GM12878 (cell line): ENCODE measurements at regions not wholly inside any gene's neighbourhood (a gene's known extent, or its start where the extent isn't known, plus 50 kb on each side); places are given as distances from the start of the nearest gene placed in this dataset.

ENCODE experiments used
- ATAC-seq: fragments of 200-7000 bp; cut with Tn5 transposase; 3 replicates; pipeline ENCODE4 v1.9.1; 2020; ENCODE audit warnings: mild to moderate bottlenecking, moderate library complexity
- BruUV-seq: library from RNA; stranded (reverse); fragments of 400-500 nt; replicated peaks from 2 replicates; lab custom pipeline; 2021; lab: Mats Ljungman, UMichigan
- CTCF ChIA-PET: fragments of 300-600 bp; sonication (Branson Sonifier 250); formaldehyde crosslinking; extraction: SDS; loops from one replicate; lab custom pipeline; 2021; ENCODE audit warnings: inconsistent platforms; lab: Yijun Ruan, JAX
- POLR2A ChIA-PET: fragments of 350-600 bp; formaldehyde crosslinking; extraction: SDS; loops from one replicate; lab custom pipeline; 2021; ENCODE audit warnings: inconsistent platforms; lab: Charles Lee
- RAD21 ChIA-PET: fragments of 300-600 bp; sonication (Branson Sonifier 250); formaldehyde crosslinking; loops from one replicate; lab custom pipeline; 2023; ENCODE audit warnings: antibody characterized with exemption; ENCODE audit not compliant: unreplicated experiment; lab: Charles Lee
- SMC1A ChIA-PET: fragments of 300-600 bp; sonication (Branson Sonifier 250); formaldehyde crosslinking; loops from one replicate; lab custom pipeline; 2023; ENCODE audit not compliant: unreplicated experiment, uncharacterized antibody; lab: Charles Lee
- DNase-seq: peaks from one replicate; pipeline ENCODE4 v3.0.0-alpha.2; 2011; ENCODE audit warnings: low read depth, low spot score
- FAIRE-seq: peaks from 3 replicates; lab custom pipeline; 2011; peaks lifted over from hg19 to GRCh38; lab: Jason Lieb, UNC
- H2AFZ ChIP-seq: 2 replicates; pipeline ENCODE4 v1.6.0; 2011; ENCODE audit warnings: low read depth, low read length, control low read depth; ENCODE audit not compliant: control insufficient read depth
- H3K27ac ChIP-seq: 2 replicates; pipeline ENCODE4 v1.5.1; 2011; ENCODE audit warnings: control low read depth; ENCODE audit not compliant: control insufficient read depth, insufficient read depth
- H3K27me3 ChIP-seq, 2 experiments: replicated peaks in 1 of 2; 2 replicates each; pipeline versions ENCODE4 v1.6.0 to v1.6.1; 2011; ENCODE audit warnings: low read length in 1 of 2; ENCODE audit not compliant: control insufficient read depth in 2 of 2, insufficient read depth in 2 of 2
- H3K36me3 ChIP-seq, 2 experiments: 2 replicates each; pipeline ENCODE4 v1.5.1; 2011; ENCODE audit warnings: low read length in 1 of 2; ENCODE audit not compliant: control insufficient read depth in 2 of 2, insufficient read depth in 2 of 2
- H3K4me1 ChIP-seq: 2 replicates; pipeline ENCODE4 v1.6.1; 2011; ENCODE audit warnings: mild to moderate bottlenecking, low read length, moderate library complexity, mixed read lengths; ENCODE audit not compliant: control insufficient read depth, insufficient read depth
- H3K4me2 ChIP-seq: 2 replicates; pipeline ENCODE4 v1.6.0; 2011; ENCODE audit warnings: control low read depth; ENCODE audit not compliant: control insufficient read depth, insufficient read depth
- H3K4me3 ChIP-seq: fragments of 200-600 bp; sonication (generic); 2 replicates; pipeline ENCODE4 v1.5.1; 2016
- H3K79me2 ChIP-seq: 2 replicates; pipeline ENCODE4 v1.6.0; 2011; ENCODE audit warnings: low read length; ENCODE audit not compliant: control insufficient read depth, insufficient read depth
- H3K9ac ChIP-seq: 2 replicates; pipeline ENCODE4 v1.8.0; 2011; ENCODE audit warnings: low read length, control low read depth, mixed read lengths; ENCODE audit not compliant: control insufficient read depth, insufficient read depth
- H3K9me3 ChIP-seq: replicated peaks from 3 replicates; pipeline ENCODE4 v1.5.1; 2011; ENCODE audit warnings: mild to moderate bottlenecking, low read length; ENCODE audit not compliant: control insufficient read depth, insufficient read depth
- H4K20me1 ChIP-seq: 2 replicates; pipeline ENCODE4 v1.6.0; 2011; ENCODE audit not compliant: control insufficient read depth, insufficient read depth
- ASH2L ChIP-seq: fragments of 300-600, 200-600 bp; sonication (generic); IDR thresholded peaks from 2 replicates; pipeline ENCODE4 v1.6.1; 2017; ENCODE audit warnings: low read depth, mild to moderate bottlenecking, borderline replicate concordance
- BHLHE40 ChIP-seq, 2 experiments: fragments of 450-650 bp in 1 of 2; IDR thresholded peaks; 2 replicates each; pipeline ENCODE4 v1.6.1; 2011 to 2017; ENCODE audit warnings: low read depth in 2 of 2, borderline replicate concordance in 1 of 2, improper control_type of control experiment in 1 of 2, low read length in 1 of 2, mild to moderate bottlenecking in 1 of 2
- CHD1 ChIP-seq: IDR thresholded peaks from 2 replicates; pipeline ENCODE4 v1.6.1; 2012; ENCODE audit warnings: low read depth, low read length, improper control_type of control experiment
- HDGF ChIP-seq: fragments of 450-650 bp; IDR thresholded peaks from 2 replicates; pipeline ENCODE4 v1.6.1; 2016; ENCODE audit warnings: antibody characterized with exemption
- IRF4 ChIP-seq: IDR thresholded peaks from 2 replicates; pipeline ENCODE4 v1.6.1; 2011; ENCODE audit warnings: low read depth, low read length
- JUND ChIP-seq: IDR thresholded peaks from 2 replicates; pipeline ENCODE4 v1.6.1; 2012; ENCODE audit warnings: low read depth, mild to moderate bottlenecking, low read length, improper control_type of control experiment, moderate library complexity
- RAD51 ChIP-seq: fragments of 450-650 bp; IDR thresholded peaks from 2 replicates; pipeline ENCODE4 v1.6.1; 2016; ENCODE audit warnings: moderate library complexity, mild to moderate bottlenecking, inconsistent platforms
- RUNX3 ChIP-seq: IDR thresholded peaks from 2 replicates; pipeline ENCODE4 v1.6.1; 2012; ENCODE audit warnings: low read length, inconsistent platforms
- STAT1 ChIP-seq: fragments of 450-650 bp; conservative IDR thresholded peaks from 2 replicates; pipeline ENCODE4 v1.6.1; 2014; ENCODE audit warnings: antibody characterized with exemption, mild to moderate bottlenecking
- SUZ12 ChIP-seq: fragments of 200-600 bp; sonication (generic); IDR thresholded peaks from one replicate; pipeline ENCODE4 v1.6.1; 2018; ENCODE audit warnings: antibody characterized with exemption, mild to moderate bottlenecking; ENCODE audit not compliant: unreplicated experiment
- TCF12 ChIP-seq: IDR thresholded peaks from 2 replicates; pipeline ENCODE4 v1.6.1; 2011; ENCODE audit warnings: low read depth, mild to moderate bottlenecking, low read length
- ZNF217 ChIP-seq: fragments of 450-650 bp; IDR thresholded peaks from 2 replicates; pipeline ENCODE4 v1.6.1; 2017; ENCODE audit warnings: antibody characterized with exemption, mild to moderate bottlenecking
- ZZZ3 ChIP-seq: IDR thresholded peaks from 2 replicates; pipeline ENCODE4 v1.6.1; 2011; ENCODE audit warnings: low read depth; ENCODE audit not compliant: control insufficient read depth, insufficient read length
- WGBS: methylation state at CpG from one replicate; pipeline ENCODE4 v1.1.6; 2016; ENCODE audit warnings: low lambda C conversion rate; ENCODE audit not compliant: insufficient replicate concordance, insufficient coverage; ENCODE audit errors: missing lambda C conversion rate; 5-methylcytosine and 5-hydroxymethylcytosine counted together
- in situ Hi-C: fragments of 300-500 bp; cut with MboI; formaldehyde crosslinking; loops from 9 replicates; pipeline ENCODE4 v1.14.3; 2018; ENCODE audit warnings: mixed read lengths
- intact Hi-C: fragments of 100-400 bp; cut with micrococcal nuclease; formaldehyde crosslinking; loops from one replicate; pipeline ENCODE4 v1.14.2; 2022; ENCODE audit not compliant: unreplicated experiment
- TF ChIP-seq, protein P1 (sequence below): fragments of 450-650 bp; IDR thresholded peaks from 2 replicates; pipeline ENCODE4 v1.6.1; 2014; ENCODE audit warnings: mild to moderate bottlenecking
- TF ChIP-seq, protein P2 (sequence below): fragments of 450-650 bp; IDR thresholded peaks from 2 replicates; pipeline ENCODE4 v1.6.1; 2017; ENCODE audit warnings: borderline replicate concordance
- TF ChIP-seq, protein P3 (sequence below): fragments of 150-350 bp; IDR thresholded peaks from 2 replicates; pipeline ENCODE4 v1.6.1; 2014; ENCODE audit warnings: mild to moderate bottlenecking, low read depth, low read length
- TF ChIP-seq, protein P4 (sequence below): fragments of 450-650 bp; IDR thresholded peaks from 2 replicates; pipeline ENCODE4 v1.6.1; 2018; ENCODE audit warnings: mild to moderate bottlenecking, low read depth, moderate library complexity; ENCODE audit not compliant: partially characterized antibody

DNA sequence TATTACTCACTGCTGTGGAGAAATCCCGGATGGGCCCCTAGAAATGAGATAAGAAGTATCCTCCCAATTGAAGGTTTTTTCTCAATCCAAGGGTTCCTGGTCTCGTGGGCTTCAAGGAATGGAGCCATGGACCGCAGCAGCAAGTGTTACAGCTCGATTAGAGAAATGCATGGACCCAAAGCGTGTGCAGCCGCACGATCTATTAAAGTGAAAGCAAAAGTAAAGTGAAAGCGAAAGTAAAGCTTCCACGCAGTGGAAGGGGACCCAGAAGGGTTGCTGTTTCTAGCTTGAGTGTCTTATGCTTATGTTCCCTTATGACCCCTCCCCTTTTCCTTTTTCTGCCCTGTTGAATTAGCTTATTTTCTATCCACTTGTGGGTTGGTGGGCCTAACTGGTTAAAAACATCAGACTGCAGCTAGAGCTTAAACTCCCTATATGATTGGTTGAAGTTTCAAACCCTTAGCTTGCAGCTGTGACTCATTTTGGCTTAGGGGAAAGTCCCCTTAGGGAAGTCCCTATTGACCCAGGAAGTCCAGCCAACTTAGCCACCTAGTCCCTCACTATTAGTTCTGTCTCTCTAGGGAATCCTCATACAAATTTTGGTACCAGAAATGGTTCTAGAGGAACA is 1111.8 kb downstream of the TAF11L14 start:
- Histone ChIP-seq H3K4me1 (peaks cover 24% of the 10 kb centered on the region), H3K4me2 (peak overlapping the region; percentile 97)
- in situ Hi-C loops: loop anchor here (25.0 kb wide), 1 partner anchor 1509 kb away; no protein-coding TSS in a partner anchor
- TF ChIP-seq ZNF217 (no peak), TCF12 (0 out of 2 replicates have a peak, but pooled peaks have one; percentile 18), RAD51 (no peak), RUNX3 (peak; percentile 45), SUZ12 (no peak), ZZZ3 (no peak), JUND (0 out of 2 replicates have a peak, but pooled peaks have one; percentile 39), HDGF (no peak), CHD1 (no peak), STAT1 (no peak), IRF4 (no peak), BHLHE40 (IDR thresholded peaks at IDR 0.05; ENCODE audit: borderline replicate concordance in 1 of 2, low read depth in 2 of 2, low read length in 1 of 2) (peak; percentile 23 to 52; a peak in 1 of 4 replicates), ASH2L (peak; percentile 69; the same call in 1 of the 2 replicates)
- TF ChIP-seq, protein P1, sequence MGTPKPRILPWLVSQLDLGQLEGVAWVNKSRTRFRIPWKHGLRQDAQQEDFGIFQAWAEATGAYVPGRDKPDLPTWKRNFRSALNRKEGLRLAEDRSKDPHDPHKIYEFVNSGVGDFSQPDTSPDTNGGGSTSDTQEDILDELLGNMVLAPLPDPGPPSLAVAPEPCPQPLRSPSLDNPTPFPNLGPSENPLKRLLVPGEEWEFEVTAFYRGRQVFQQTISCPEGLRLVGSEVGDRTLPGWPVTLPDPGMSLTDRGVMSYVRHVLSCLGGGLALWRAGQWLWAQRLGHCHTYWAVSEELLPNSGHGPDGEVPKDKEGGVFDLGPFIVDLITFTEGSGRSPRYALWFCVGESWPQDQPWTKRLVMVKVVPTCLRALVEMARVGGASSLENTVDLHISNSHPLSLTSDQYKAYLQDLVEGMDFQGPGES: no peak
- TF ChIP-seq, protein P2, sequence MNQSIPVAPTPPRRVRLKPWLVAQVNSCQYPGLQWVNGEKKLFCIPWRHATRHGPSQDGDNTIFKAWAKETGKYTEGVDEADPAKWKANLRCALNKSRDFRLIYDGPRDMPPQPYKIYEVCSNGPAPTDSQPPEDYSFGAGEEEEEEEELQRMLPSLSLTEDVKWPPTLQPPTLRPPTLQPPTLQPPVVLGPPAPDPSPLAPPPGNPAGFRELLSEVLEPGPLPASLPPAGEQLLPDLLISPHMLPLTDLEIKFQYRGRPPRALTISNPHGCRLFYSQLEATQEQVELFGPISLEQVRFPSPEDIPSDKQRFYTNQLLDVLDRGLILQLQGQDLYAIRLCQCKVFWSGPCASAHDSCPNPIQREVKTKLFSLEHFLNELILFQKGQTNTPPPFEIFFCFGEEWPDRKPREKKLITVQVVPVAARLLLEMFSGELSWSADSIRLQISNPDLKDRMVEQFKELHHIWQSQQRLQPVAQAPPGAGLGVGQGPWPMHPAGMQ: no peak
- TF ChIP-seq, protein P3, sequence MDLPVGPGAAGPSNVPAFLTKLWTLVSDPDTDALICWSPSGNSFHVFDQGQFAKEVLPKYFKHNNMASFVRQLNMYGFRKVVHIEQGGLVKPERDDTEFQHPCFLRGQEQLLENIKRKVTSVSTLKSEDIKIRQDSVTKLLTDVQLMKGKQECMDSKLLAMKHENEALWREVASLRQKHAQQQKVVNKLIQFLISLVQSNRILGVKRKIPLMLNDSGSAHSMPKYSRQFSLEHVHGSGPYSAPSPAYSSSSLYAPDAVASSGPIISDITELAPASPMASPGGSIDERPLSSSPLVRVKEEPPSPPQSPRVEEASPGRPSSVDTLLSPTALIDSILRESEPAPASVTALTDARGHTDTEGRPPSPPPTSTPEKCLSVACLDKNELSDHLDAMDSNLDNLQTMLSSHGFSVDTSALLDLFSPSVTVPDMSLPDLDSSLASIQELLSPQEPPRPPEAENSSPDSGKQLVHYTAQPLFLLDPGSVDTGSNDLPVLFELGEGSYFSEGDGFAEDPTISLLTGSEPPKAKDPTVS: no peak
- TF ChIP-seq, protein P4, sequence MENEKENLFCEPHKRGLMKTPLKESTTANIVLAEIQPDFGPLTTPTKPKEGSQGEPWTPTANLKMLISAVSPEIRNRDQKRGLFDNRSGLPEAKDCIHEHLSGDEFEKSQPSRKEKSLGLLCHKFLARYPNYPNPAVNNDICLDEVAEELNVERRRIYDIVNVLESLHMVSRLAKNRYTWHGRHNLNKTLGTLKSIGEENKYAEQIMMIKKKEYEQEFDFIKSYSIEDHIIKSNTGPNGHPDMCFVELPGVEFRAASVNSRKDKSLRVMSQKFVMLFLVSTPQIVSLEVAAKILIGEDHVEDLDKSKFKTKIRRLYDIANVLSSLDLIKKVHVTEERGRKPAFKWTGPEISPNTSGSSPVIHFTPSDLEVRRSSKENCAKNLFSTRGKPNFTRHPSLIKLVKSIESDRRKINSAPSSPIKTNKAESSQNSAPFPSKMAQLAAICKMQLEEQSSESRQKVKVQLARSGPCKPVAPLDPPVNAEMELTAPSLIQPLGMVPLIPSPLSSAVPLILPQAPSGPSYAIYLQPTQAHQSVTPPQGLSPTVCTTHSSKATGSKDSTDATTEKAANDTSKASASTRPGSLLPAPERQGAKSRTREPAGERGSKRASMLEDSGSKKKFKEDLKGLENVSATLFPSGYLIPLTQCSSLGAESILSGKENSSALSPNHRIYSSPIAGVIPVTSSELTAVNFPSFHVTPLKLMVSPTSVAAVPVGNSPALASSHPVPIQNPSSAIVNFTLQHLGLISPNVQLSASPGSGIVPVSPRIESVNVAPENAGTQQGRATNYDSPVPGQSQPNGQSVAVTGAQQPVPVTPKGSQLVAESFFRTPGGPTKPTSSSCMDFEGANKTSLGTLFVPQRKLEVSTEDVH: no peak

More for the DNA sequence above, 1111.8 kb downstream of the TAF11L14 start:
- H3K79me2 ChIP-seq: peaks cover 29% of the 10 kb centered on the region
- CTCF ChIA-PET: interaction anchor here (1.0 to 2.1 kb wide), 4 partner anchors 24 to 280 kb away, joined by 3 to 13 read pairs (median 4); no protein-coding TSS in a partner anchor
- no peaks in the 10 kb centered on the region; a peak in 1 of 4 replicates for H3K36me3 ChIP-seq
- POLR2A ChIA-PET: interaction anchor here (0.6 to 1.0 kb wide), 3 partner anchors 14 to 1215 kb away, joined by 3 to 6 read pairs (median 3); no protein-coding TSS in a partner anchor
- WGBS: 0% methylated on average over 9 of the region's 9 CpGs
- RAD21 ChIA-PET: interaction anchor here (1.1 to 2.7 kb wide), 4 partner anchors 9 to 280 kb away, joined by 3 to 33 read pairs (median 5); no protein-coding TSS in a partner anchor
- H3K27ac ChIP-seq: peak overlapping the region; percentile 82
- H3K27me3 ChIP-seq: no peaks in the 10 kb centered on the region
- H2AFZ ChIP-seq: peak overlapping the region; percentile 61
- DNase-seq (peak; percentile 89), ATAC-seq (peak; percentile 75), FAIRE-seq (peak; percentile 47)
- intact Hi-C loops: loop anchor here (1.0 kb wide), 1 partner anchor 48 kb away; no protein-coding TSS in a partner anchor
- H3K9ac ChIP-seq: peak overlapping the region; percentile 69
- SMC1A ChIA-PET: interaction anchor here (0.8 to 3.9 kb wide), 6 partner anchors 9 to 48 kb away, joined by 3 to 24 read pairs (median 6); no protein-coding TSS in a partner anchor
- BruUV-seq: no TSS peak
- H3K4me3 ChIP-seq: peak overlapping the region; percentile 84
- H4K20me1 ChIP-seq: no peaks in the 10 kb centered on the region
- peaks cover 12% of the 10 kb centered on the region; the same call in 2 of the 3 replicates for H3K9me3 ChIP-seq
